ENCODE measurements at regions not wholly inside any gene's neighbourhood (a gene's known extent, or its start where the extent isn't known, plus 50 kb on each side); places are given as distances from the start of the nearest gene placed in this dataset.

GRCh38 chr2:17430326-17430725, 87.9 kb downstream of the RAD51AP2 start:
- TF ChIP-seq CTCF (IDR thresholded peaks at IDR 0.05), result no peak
- no peak for TF ChIP-seq POLR2A (IDR thresholded peaks at IDR 0.05)
- TF ChIP-seq EP300 (IDR thresholded peaks at IDR 0.05), result no peak
